ENCODE measurements at regions not wholly inside any gene's neighbourhood (a gene's known extent, or its start where the extent isn't known, plus 50 kb on each side); places are given as distances from the start of the nearest gene placed in this dataset.
"Not testable (repeated sequence)": the region's sequence is repeated elsewhere in the genome, so short reads cannot be mapped to it uniquely, and the experiment has no call there.

DNA sequence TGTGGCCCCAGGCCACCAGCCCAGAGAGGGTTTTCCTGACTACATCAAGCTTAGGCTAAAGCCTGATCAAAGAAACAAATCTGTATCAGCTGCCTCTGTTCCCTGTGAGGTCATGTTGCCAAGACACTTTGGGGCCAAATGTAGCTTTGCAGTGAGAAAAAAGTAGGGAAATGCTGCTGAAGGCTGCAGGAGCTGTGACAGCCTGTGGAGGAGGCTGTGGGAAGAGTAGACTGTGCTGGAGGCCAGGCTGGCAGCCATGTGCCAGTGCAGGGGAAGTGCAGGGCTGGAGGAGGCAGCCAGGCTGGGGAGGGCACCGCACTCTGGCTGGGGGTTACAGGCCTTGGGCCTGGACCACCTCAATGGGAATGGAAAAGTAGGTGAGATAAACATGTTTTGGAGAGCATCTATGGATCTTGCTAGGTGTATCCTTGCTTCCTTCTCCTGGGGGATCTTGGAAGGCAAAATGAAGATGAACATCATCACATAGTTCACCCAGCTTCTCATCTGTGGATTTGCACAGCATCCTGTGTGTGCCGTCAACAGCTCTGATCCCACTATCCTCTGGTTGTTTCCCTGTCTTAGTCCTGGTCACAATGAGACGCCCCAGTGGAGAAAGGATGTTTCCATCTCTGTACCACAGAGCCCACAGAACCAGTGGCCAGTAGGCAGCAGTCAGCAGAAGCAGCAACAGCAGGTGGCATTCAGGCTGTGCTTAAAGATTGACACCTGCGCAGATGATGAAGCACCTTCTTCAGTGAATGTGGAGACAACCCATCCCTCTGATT, 103.8 kb upstream of the COPS8 start:
- no peak for DNase-seq

DNA sequence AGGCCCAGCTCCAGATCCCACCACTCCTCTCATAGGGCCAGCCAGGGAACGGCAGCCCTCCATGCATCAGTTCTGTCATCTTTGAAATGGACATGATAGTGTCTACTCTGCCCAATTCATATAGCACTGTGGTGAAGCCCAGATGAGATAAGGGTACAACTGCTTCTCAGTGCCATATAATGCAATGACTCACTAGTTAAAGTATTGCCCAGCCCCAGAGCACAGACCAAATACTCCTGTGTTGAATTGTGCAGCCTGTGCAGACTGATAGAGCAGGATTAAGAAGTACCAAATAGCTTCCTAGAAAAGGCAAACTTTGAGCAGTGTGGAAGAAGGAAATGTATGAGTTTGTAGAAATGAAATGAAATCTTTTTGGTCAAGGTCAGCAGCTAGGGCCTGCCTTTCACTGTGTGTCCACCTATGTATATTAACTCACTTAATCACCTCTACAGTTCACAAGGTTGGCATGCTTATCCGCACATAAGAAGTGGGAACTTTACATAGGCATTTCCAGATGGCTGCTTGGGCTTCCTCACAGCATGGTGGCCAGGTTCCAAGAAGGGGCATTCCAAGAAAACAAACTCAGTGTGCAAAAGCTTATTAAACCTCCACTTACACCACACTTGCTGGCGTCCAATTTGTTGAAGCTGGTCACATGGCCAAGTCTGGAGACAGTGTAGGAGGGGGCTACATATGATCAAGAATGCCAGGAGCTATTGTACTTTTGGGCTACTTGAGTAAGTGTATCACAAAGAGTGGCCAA, 102.8 kb upstream of the COPS8 start:
- DNase-seq: no peak

DNA sequence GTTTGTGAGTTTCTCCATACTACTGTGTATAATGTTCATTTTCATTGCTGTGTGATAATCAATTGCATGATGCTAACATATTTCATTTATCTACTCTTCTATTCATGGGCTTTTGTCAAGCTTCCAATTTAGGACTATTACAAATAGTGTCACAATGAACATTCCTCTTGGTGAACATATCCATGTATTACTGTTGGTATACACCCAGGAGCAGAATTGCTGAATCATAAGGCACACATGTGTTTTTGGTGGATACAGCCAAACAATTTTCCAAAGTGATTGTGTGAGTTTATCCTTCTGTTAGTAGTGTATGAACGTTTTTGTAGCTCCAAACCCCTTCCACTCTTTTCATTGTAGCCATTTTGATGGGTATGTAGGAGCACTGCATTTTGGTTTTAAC, 101.6 kb upstream of the COPS8 start:
- DNase-seq: no peak

DNA sequence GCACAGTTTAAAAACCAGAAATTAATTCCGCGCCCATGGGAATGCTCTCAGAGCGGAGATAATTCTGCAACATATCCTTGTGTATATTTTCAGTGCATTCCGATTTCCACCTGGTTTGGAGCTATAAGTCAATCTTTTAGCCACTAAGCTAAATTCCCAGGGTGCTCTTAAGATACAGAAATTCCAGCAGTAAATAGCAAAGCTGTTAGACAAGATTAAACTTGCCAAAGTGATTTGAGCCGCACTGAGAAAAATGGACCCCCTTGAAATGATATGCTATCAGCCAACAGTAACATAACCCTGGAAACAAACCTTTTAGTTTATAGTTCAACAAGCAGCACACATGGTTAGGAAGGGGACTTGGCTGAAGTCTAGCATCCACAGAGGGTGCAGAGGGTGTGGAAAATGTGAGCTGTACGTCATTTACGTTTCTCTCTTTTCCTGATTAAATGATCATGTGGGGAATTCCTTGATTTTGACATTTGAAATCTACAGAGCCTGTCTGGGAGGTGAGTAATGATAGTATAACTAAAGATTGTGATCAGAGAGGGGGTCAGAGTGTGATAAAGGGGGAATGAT, 99.8 kb upstream of the COPS8 start:
- DNase-seq: no peak

DNA sequence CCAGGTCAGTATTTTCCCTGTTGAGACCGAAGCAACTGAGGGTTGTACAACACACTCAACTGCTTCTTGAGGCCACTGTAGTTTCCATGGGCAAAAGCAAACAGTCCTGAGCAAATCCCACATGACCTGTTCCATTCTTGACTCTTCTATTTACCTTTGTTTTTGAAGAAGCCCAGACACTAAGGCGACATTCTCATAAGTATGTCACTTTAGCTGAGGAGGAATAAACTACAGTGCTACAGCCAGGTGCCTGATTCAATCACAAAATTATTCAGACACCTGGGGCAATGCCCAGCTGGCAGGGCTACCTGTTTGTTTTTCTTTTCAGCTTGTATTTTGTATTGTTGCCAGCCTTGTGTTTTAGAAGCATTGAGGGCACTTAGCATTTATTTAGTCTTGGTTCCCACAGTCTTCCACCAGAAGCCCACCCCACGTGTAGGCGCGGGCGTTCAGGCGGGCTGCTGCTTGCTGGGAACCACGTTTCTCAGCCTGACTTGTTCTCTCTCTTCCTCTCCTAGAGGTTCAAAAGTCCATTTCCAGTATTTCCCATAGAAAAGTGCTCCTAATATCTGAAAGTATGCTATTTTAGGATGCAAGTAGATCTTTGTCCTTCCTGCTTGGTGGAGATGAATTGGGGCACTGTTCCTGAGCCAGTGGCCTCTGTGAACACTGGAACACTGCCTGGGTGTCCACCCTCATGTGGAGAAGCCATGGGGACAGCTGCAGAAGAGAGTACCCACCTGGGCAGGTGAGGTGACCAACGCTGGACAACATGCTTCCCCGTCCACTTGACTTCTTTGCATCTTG, 99.0 kb upstream of the COPS8 start:
- DNase-seq: peak; percentile 58

DNA sequence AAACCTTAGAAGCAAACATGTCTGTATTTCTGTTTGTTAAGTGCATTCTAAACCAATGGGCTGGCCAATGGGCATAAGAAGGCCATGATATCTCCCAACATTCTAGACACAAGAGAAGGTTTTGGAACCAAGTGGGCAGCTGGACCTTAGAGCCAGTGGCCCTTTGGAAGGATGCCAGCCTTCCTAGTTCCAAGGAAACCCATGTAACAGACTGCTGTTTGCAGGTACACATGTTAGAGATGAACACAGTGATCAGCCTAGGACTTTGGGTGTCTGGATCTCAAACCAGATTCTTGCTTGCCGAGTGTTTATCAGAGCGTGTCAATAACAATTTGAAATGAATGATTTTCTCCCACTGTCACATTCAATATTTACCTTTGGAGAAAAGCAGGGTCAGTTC, 97.5 kb upstream of the COPS8 start:
- DNase-seq: no peak

DNA sequence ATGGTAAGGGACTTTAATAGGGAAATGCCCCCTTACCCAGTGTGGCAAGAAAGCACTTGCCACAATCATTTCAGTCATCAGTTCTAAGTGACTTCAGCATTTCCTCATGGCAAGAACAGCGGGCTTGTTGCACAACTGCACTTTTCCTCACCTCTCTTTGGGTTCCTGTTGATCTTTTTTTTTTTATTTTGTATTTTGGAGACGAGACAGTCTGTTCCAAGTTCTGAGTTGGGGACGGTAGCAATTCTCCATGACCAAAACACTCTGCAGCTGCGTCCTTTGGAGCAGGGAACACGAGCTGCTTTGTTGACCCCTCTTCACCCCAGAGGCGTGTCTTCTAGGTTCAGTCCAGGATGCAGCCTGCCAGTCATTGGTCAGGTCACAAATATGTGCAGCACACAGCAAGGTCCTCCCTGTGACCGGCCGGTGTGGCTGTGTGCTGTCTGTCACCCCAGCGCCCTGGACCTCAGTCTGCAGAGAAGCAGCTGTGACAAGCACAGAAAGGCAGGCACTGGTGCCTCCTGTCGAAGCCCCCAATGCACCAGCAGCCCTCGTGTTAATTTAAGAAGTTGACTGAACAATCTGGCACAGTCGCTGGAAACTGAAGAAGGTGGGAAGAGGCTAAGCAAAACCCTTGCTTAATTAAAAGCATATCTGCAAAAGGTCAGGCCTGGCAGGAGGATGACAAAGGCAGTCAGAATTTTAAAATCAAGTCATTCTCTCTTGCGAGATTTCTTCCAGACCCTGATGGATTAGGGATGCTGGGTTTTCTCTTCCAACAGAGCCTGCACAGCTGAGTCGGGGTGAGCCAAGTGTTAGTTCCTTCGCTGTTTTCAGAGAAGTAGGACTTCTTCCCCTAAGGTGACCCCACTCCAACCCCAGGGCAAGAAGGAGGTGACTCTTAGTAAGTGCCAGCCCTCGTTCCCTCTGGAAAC, 96.7 kb upstream of the COPS8 start:
- DNase-seq: no peak

DNA sequence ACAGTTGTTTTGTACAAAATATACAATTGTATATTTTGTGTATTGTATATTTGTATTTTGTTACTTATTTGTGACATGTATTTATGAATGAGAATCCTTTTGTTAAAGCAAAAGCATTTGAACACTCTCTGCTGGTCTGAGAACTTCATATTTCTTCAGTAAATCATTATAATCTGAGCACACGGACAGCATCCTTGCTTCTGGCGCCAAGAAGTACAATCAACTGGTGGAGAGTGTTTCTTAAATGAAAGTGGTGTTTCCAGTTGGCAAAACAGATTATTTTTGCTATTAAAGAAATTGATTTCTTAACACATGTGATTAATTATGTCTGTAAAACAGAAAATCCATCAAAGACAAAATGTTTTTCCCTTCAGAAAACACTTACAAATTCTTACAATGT, 95.1 kb upstream of the COPS8 start:
- DNase-seq: no peak

DNA sequence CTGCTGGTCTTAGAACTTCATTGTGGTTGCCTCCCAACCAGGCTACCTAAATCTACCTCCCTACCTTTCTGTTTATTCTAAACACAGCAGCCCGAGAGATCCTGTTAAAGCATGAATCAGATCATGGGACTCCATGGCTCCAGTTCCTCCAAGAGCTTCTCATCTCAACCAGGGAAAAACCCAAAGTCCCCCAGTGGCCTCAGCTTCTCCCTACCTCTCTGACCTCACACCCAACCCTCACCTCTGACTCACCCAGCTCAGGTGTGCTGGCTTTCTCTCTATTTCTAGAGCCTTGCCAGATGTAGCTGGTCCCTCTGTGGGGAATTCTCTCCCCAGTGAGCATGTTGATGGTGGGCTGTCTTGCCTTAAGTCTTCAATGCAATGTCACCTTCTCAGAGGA, 93.8 kb upstream of the COPS8 start:
- DNase-seq: peak; percentile 35

DNA sequence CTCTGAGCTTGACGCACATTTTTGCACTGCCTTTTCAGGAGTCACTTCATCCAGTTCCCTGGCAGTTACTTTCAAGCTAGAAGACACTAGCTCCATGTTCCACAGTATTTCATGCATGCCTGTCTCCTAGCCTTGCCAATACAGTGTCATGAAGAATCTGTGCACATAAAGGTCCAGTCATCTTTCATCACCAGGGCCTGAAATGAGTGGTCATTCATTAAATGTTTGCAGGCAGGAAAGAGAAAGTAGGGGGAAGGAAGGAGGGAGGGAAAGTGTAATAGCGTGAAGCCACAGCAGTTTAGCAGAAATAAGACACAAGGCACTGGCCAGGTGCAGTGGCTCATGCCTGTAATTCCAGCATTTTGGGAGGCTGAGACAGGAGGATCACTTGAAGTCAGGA, 92.4 kb upstream of the COPS8 start:
- no peak for DNase-seq

DNA sequence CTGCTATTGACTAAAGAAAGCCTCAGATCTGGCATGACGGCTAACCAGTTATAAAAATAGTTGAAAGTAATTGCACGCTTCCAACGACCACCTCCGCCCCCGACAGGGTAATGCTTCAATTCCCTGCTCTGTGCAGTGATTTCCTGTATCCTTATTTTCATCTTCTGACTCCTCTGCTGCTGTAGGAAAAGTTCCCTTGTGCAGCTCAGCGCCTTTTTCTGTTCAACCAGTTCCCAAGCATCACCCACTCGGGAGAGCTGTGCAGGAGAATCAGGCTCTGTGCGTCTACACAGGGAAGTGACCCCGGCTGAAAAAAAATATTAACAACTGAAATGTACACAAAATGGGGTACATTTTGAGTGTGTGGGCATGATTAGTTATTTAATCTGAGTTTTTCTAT, 91.3 kb upstream of the COPS8 start:
- DNase-seq: no peak

DNA sequence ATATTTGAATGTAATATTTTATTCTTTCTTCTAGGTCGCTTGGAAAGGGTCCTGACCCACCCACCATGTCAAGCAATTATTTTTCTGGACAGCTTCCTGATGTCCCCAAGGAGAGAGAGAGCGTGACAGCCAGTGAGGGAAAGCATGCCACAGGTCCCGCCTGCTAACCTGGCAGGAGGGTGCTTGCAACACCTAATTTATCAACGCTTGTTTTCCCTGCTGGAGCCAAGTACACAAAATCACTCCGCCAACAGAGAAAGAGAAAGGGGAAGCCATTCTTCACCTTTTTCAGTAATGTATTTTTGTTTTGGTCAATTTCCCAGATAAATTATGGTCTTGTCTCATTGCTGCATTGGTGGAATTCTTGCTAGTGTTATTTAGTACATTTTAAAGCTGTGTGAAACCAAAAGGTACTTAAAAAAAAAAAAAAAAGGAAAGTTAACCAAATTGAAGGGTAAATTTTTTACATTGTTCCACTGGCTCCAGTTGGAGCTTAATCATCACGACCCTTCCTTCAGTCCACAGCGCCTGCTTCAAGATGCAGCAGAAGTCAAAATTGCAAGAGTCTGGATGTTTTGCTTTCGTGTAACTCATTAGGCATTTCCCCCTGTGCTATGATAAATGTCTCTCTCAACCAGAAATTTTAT, 88.5 kb upstream of the COPS8 start:
- DNase-seq: no peak

DNA sequence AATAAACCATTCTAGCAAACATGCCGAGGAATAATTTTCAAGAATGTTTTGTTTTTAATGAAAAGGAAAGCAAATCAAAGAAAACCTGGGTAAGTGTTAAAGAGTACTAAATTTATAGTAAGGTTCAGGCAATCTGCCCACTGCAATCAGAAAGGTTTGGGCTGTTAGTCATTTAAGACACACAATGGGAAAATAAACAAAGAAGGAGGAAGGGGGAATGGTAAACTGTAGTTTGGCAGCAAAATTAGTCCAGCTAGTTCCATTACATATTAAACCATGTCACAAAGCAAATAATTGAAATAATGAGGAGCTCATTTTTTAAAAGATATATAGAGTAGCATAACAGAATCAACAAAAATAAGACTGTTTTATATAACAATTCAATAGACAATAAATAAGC, 87.5 kb upstream of the COPS8 start:
- DNase-seq: peak; percentile 51

DNA sequence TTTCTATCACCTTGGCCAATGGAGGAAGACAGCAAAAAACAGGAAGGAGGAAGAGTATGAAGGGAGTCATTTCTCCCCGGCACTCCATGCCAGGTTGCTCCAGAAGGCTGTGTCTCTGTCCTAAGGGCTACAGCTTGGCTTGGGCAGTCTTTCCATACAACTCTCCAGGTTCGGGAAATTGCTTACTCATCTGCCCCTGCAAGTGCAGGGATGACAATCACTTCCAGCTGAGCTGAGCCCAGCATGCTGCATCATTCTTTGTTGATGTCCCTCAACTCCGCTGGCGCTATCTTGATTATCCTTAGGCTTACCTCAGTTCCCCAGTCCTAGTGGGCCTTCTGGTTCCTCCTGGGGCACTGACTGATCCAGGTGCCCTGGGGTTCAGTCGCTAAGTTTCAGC, 86.9 kb upstream of the COPS8 start:
- DNase-seq: peak; percentile 37

DNA sequence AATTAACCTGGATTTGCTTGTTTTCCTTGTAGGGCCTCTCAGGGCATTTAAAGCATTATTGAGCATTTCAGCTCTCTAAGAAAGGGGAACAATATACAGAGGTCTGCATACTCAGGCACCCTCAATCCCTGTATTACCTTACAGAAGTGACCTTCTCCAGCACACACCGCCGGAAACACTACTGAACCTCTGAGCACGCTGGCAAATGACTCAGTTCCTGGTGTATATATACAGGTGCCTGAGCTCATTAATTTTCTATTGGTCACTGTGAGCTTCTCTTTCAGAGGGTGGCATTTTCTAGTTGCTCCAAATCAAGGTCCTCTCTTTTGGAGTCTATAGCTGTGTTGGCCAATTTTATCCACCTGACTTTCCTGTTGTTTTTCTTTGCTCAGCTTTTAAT, 85.2 kb upstream of the COPS8 start:
- DNase-seq: no peak

DNA sequence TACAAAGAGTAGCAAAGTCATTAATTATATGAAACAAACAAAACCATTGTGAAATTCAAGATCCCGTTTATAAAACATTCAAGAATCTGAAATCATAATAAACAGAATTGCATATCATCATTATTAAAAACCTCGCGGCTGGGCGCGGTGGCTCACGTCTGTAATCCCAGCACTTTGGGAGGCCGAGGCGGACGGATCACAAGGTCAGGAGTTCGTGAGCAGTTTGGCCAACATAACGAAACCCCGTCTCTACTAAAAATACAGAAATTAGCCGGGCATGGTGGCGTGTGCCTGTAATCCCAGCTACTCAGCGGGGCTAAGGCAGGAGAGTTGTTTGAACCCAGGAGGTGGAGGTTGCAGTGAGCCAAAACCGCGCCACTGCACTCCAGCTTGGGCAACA, 80.3 kb upstream of the COPS8 start:
- not testable (repeated sequence) for DNase-seq

DNA sequence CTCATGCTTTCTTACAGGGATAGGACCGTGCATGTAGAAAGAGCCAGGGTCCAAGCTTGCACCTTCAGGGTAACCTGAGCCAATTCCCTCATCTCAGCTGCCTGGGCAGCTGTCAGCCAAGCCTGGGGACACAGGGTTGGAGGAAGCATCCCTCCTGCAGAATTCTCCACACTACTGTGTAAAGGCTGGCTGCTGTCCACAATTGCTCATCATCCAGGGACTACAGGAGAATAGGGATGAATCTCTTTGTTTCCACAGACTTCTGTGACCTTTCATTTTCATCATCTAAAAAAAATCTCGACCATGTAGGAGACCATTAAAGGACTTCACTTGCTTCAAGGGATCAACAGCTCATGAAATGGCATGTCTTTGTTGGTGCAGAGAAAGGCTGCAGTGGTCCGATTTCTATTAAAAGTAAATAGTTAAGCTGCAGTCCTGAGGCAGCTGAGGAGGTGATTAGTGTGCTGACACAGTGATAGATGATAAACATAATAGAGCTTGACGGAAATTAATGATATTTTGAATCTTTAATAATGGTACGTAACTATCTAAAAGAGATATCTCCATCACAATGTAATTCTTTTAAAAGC, 74.4 kb upstream of the COPS8 start:
- DNase-seq: no peak

DNA sequence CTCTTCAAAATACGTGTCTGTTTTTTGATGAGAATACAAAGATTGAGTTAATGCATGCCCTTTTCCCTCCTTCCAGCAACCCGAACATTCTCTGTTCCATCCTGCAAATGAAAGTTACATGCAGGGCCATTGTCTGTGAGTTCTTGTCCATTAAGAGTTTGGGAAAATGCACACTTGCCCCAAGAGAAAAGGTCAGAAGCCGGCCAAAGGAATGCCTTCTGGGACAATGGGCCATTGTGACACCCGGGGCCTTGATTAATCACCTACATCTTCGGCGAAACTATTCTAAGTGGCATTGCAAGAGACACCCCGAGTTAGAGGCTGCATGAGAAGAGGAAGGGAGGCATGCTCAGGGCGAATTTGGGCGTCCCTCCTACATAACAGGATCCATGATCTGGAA, 73.7 kb upstream of the COPS8 start:
- no peak for DNase-seq

DNA sequence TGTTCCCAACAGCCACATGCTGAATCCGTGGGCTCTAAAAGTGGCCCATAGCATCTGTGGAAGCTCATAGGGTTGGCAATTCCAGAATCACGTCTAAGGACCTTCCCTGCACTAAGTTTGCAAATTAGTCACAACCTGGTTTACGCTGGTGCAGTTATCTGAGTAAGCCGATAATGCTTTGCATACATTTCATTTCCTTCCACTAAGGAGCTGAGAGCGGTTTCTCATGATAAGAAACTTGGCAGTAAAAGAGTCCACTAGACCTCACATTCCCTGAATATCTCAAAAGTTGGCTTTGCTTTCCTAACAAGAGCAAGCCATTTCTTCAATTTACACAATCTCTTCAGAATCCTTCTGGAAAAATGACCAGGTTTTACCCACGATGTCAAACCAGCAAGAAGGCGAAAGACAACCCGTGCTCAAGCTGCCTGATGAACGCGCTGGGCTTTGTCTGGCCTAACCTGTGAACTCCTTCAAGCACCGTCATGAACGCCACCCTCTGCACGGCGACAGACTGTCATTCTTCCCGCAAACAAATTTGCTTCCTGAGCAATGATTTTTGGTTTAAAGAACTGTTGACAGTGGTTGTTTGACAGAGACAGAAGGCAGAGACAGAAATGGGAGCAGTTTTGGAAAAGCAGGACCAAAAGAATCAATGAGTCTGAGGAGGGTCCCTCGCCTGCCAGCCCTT, 73.0 kb upstream of the COPS8 start:
- no peak for DNase-seq

DNA sequence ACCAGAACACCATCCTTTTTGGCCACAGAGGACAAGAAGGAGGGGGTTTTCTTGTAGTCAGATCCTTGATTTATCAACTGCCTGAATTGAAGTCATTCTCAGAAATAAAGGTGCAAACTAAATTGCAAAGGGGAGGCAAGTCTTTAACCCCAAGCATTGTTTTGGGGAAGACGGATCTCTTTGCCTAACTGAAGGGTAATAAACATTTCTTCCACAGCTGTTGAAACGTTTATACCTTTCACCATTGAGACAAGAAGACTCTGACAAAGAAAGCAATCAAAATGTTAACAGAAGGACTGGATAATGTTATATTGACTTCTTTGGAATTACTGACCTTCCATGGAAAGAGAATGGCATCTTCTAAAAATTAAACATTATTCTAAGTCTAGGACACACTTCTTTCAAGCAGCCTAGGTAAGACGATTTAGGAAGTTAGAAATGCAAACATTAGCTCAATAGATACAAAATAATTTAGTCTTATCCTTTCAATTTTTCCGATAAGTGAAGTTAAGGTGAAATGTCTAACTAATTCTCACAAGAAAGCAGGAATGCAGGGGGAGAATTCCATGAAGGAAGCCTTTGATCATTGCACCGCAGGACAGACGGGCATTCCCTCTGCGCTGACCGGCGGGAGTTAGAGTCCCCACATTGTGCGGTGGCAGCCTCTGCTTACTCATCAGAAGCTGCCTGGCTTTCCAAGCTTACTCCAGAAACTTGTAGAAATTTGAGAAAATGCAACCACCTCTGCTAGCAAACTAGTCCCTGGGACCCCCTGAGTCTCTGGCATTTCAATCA, 69.4 kb upstream of the COPS8 start:
- DNase-seq: no peak
